GM19025 (cell line): ENCODE measurements at regions not wholly inside any gene's neighbourhood (a gene's known extent, or its start where the extent isn't known, plus 50 kb on each side); places are given as distances from the start of the nearest gene placed in this dataset.
"Not testable (repeated sequence)": the region's sequence is repeated elsewhere in the genome, so short reads cannot be mapped to it uniquely, and the experiment has no call there.

Experiments
- ATAC-seq: cut with Tn5 transposase; IDR thresholded peaks from one replicate; pipeline ENCODE4 v1.9.1; 2021; ENCODE audit warnings: mild to moderate bottlenecking, low read depth, moderate library complexity; ENCODE audit not compliant: unreplicated experiment

DNA sequence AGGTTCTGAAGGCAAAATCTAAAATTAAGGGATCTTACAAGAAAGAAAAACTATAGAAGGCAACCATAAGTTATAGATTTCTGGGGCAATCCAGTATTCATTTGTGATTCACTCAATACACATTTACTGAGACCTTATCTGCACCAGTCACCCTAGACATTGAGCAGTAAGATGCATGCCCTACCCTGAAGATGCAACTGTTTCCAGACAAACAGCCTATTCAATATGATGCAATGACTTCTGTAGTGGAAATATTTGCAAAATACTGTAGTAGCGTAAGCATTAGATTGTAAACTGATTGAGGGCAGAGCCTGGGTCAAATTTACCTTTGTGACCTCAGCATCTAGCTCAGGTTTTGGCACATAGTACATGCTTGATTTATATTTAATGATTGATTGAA is 256.2 kb upstream of the ACTBL2 start:
- ATAC-seq: no peak

- no peak for ATAC-seq
These were observed 255.7 kb upstream of the ACTBL2 start for GRCh38 chr5:57738301-57738700.

DNA sequence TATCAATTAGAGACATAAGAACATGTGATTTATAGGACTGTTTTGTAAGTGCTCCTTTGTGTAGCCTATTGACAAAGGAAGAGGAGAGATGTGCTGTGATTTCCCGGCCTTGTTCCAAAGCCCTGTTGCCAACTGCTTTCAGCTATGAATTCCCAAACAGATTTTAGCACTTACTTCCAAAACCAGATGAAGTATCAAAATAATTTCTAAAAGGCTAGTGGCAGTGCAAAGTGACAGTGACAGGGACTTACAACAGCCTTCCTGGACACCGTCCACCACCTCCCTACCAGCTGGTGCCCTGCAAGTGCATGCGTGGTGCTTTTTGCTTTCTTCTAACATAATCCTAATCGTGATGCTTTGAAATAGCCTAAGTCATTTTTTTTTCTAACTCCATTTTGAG is 254.1 kb upstream of the ACTBL2 start:
- no peak for ATAC-seq

- ATAC-seq: not testable (repeated sequence)
These were observed 252.9 kb upstream of the ACTBL2 start for GRCh38 chr5:57735279-57736153.

DNA sequence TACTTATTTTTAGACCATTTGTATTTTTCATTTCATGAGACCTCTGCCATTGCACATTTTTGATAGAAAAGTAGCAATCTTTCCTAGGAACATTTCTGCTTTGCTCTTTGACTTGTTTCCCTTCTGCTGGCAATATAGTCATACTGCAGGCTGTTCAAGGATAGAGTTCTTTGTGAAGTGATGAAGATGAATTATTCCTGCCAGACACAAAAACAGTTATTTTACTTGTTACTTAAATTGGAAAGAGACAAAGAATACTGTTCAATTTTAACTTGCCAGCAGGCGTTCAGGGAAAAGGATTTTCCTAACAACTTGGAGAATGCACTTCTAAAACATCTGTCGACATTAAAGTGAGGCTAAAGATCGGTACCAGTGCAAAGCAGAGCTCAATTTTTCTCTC is 251.7 kb upstream of the ACTBL2 start:
- ATAC-seq: no peak

GRCh38 chr5:57727591-57727990 is 245.0 kb upstream of the ACTBL2 start:
- no peak for ATAC-seq

- no peak for ATAC-seq
These were observed 243.3 kb upstream of the ACTBL2 start for GRCh38 chr5:57725658-57726504.

DNA sequence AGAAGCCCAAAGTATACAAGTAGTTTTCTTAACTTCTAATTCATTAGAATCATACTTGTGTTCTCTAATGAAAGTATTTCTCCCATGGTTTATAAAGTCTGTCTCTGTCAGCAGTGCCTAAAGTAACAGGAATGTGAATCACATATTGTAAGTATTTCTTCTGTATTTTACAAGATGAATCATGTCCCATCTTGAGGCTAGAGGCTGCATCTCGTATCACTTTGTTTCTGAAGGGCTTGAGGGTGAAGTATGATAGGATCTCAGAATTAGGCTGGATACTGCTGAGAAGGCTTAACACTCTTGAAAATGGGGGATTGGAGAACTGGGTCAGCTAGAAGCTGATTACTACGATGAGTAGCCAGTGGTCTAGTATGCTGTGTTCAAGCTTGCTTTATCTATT is 242.2 kb upstream of the ACTBL2 start:
- ATAC-seq: no peak

DNA sequence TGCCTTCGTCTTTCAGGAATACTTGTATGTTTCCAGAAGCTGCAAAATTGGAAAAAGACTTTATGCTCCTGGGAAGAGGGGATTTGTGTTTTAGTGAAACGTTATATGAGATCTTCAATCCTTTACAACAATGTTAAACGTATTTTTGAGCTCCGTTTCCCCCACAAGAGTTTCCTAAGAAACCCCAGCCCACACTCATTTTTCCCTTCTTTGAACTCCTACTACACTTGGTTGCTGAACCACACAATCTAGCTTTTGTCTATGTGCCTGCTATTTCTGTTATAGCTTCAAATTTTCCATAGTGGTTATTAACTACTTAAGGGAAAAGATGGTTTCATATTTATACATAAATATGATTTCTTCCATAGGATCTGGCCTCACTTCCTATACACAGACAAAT is 238.6 kb upstream of the ACTBL2 start:
- no peak for ATAC-seq

GRCh38 chr5:57720656-57721055 is 238.0 kb upstream of the ACTBL2 start:
- no peak for ATAC-seq

DNA sequence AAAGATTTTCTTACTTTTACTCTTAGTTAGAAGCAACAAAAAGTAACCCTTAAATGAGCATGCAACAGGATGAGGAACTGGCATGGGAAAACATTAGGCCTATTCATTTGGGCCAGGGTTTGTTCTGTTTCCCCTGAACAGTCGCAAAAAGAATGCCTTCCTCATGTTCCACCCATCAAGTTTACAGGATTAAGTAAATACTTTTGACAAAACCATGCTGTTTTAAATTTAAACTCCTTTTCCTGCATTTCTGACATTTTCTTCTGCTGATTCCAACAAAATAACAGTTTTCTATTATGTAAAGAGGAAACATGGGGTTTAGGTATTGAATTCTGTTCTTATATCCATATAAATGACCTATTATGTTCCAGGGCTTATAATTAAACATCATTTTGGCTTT is 236.6 kb upstream of the ACTBL2 start:
- no peak for ATAC-seq

DNA sequence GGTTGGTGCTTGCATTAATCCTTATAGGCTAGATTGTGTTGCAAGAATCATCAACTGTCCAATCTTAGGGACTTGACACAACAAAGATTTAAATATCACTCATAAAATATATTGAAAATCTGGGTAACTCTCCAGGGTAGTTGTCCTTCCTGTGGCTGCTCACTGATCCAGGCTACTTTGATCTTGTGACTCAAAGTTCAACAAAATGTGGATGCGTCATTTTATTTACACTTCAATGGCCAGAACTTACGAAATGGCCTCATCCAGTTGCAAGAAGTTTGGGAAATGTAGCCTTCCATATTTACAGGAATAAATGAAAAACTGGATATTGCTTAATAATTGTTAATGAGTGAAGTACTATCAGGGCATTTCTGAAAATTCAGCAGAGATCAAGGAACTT is 235.5 kb upstream of the ACTBL2 start:
- no peak for ATAC-seq

- no peak for ATAC-seq
These were observed 234.9 kb upstream of the ACTBL2 start for GRCh38 chr5:57717555-57717954.

DNA sequence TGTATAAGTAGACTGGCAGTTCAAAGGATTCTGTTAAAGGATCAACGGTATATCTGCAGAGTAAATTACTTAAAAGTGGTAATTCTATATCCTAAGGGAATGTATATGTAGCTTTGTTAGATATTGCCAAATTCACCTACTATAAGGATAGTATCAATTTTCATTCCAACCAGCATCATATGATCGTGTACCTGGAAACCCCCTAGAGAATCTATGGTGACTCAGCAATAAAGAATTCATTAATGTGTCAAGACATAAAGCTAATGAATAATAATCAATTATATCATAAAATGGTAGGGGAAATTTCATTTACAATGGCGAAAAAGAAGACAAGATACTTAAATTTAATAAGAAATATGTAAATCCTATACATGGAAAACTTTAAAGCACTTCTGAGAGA is 234.1 kb upstream of the ACTBL2 start:
- ATAC-seq: no peak

DNA sequence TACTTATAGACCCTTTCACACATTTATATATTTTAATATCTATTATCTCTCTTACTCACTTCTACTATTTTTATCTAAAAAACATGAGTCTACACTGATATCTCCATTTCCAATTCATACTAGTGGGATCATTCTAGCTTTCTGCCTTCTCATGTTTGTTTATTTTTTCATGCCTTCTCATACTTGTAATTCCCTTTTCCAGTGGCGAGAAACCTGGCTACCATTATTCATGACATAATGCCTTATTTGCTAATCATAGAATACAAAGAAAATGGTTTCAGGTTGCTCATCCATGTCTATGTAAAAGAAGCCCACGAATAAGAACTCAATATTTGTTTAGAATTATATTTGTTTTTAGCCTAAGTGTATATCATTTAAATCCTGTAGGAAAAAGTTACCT is 232.7 kb upstream of the ACTBL2 start:
- ATAC-seq: no peak

GRCh38 chr5:57713535-57713934 is 230.9 kb upstream of the ACTBL2 start:
- not testable (repeated sequence) for ATAC-seq

DNA sequence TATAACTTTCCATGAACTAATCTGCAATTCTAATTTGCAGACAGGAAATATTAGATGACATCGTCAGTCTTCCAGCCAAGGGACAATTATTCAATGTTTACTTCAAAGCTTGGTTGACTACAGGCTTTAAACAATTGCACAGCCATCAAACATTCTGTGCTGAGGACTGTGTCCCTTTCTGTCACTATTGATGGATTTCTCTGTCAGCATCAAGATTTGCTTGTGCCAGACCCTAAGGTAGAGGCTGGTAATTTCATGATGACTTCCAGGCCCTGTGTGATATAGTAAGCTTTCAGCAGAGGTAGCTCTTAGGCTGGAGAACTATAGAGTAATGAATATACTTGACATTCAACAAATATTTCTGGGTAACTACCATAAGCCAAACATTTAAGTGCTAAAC is 229.3 kb upstream of the ACTBL2 start:
- no peak for ATAC-seq

- ATAC-seq: no peak
These were observed 228.9 kb upstream of the ACTBL2 start for GRCh38 chr5:57711471-57711870.

DNA sequence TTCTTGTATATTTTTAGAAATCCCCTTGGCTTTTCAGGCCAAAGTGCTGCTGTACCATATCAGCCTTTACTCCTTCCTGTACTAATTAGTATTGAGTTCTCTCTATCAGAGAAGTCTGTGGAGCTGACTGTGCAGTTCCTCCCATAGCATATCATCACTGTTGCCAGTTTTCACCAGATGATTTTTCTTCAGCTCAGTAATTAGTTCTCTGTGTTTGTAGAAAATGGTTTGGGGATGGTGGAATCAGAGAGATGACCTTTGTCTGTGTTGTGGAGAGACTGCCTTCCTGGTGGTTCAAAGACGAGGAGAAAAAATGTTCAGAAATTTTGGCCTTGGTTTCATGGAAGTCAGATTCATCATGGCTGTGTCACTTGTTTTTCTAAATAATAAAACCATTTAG is 227.5 kb upstream of the ACTBL2 start:
- no peak for ATAC-seq

- ATAC-seq: no peak
These were observed 223.2 kb upstream of the ACTBL2 start for GRCh38 chr5:57705769-57706168.

GRCh38 chr5:57703721-57704120 is 221.1 kb upstream of the ACTBL2 start:
- no peak for ATAC-seq

GRCh38 chr5:57700484-57700883 is 217.9 kb upstream of the ACTBL2 start:
- ATAC-seq: no peak
